ENCODE measurements at regions not wholly inside any gene's neighbourhood (a gene's known extent, or its start where the extent isn't known, plus 50 kb on each side); places are given as distances from the start of the nearest gene placed in this dataset.

- Histone ChIP-seq H3K36me3 (no peaks in the 10 kb centered on the region), H3K27me3 (no peaks in the 10 kb centered on the region), H3K27ac (peak overlapping the region in 1 of 4 donors; percentile 21), H3K4me1 (peaks cover 0 to 9% (median 0%) of the 10 kb centered on the region in 3 donors), H3K9me3 (no peaks in the 10 kb centered on the region), H3K4me3 (no peak overlapping the region)
- WGBS, 2 donors: 63 to 85% methylated on average over 6 of the region's 11 CpGs
- intact Hi-C loops (cut with DNase I): no loop called here
- TF ChIP-seq POLR2A (IDR thresholded peaks at IDR 0.05) (no peak), CTCF (IDR thresholded peaks at IDR 0.05) (no peak)
- DNase-seq: no peak
Measured at GRCh38 chr2:238700117-238700457, 147.8 kb upstream of the TWIST2 start.

- Histone ChIP-seq H3K36me3 (no peaks in the 10 kb centered on the region), H3K27me3 (no peaks in the 10 kb centered on the region), H3K27ac (peak overlapping the region in 1 of 4 donors; percentile 21), H3K4me1 (peaks cover 0 to 2% (median 0%) of the 10 kb centered on the region in 3 donors), H3K4me3 (no peak overlapping the region), H3K9me3 (no peaks in the 10 kb centered on the region)
- 60 to 78% methylated on average over 9 of the region's 11 CpGs for WGBS, 2 donors
- TF ChIP-seq CTCF (IDR thresholded peaks at IDR 0.05) (no peak), POLR2A (IDR thresholded peaks at IDR 0.05) (no peak)
- intact Hi-C loops (cut with DNase I): no loop called here
- no peak for DNase-seq
Measured at GRCh38 chr2:238700506-238701340, 147.2 kb upstream of the TWIST2 start.

DNA sequence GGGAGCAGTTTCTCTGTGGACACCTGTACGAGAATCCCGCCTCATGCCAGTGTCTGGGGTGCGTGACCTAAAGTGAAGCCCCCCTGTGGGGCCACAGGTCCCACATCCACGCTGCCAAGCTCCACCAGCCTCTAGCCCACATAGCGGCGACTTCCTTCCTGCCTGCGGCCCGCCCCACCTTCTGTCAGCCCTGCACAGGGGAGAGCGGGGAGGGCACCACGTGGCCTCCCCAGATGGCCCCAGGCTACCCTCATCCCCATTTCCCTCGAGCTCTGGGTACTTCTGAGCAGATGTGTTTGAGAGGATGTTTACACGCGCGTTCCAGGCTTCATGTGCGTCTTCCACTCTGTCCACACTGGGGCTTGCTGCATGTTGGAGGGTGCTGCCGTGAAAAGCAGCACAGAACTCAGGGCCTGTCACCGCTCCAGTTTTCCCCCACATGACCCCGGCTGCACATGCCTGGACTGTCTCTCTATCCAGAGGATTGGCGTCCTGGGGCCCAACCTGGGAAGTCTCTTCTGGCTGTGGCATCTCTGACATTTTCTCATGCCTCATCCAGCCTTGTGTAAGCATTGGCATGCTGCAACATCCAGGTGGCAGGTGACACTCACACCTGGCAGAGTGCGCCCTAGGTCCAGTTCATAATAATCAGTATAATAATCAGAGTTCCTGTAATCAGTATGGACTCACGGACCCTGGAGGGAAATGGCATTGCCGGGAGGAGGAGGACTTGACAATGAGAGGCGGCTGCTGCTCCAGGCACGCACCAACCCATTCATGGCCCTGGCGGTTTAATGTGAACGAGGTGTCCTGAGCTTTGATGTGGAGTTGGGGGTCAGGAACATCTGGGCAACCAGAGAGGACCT, 146.3 kb upstream of the TWIST2 start:
- WGBS, 2 donors: 74 to 75% methylated on average over 16 to 22 of the region's 26 CpGs
- no peak for DNase-seq

GRCh38 chr2:238702276-238703052, 145.4 kb upstream of the TWIST2 start:
- WGBS, 2 donors: 77 to 85% methylated on average over 17 to 20 of the region's 21 CpGs
- intact Hi-C loops (cut with DNase I): no loop called here

More for the DNA sequence above, 146.3 kb upstream of the TWIST2 start:
- no peaks in the 10 kb centered on the region for H3K4me1 ChIP-seq
- TF ChIP-seq CTCF (IDR thresholded peaks at IDR 0.05): no peak
- TF ChIP-seq POLR2A (IDR thresholded peaks at IDR 0.05): no peak
- no peak overlapping the region for H3K27ac ChIP-seq
- no peaks in the 10 kb centered on the region for H3K36me3 ChIP-seq
- H3K4me3 ChIP-seq: no peak overlapping the region
- H3K27me3 ChIP-seq: no peaks in the 10 kb centered on the region
- H3K9me3 ChIP-seq: no peaks in the 10 kb centered on the region
- intact Hi-C loops (cut with DNase I): no loop called here

More at GRCh38 chr2:238702276-238703052, 145.4 kb upstream of the TWIST2 start:
- no peaks in the 10 kb centered on the region for H3K27me3 ChIP-seq
- TF ChIP-seq POLR2A (IDR thresholded peaks at IDR 0.05): no peak
- TF ChIP-seq CTCF (IDR thresholded peaks at IDR 0.05): no peak
- no peaks in the 10 kb centered on the region for H3K9me3 ChIP-seq
- no peak for DNase-seq
- no peaks in the 10 kb centered on the region for H3K4me1 ChIP-seq
- H3K4me3 ChIP-seq: no peak overlapping the region
- no peaks in the 10 kb centered on the region for H3K36me3 ChIP-seq
- H3K27ac ChIP-seq: no peak overlapping the region
